AG09309 (cell line): ENCODE measurements at regions not wholly inside any gene's neighbourhood (a gene's known extent, or its start where the extent isn't known, plus 50 kb on each side); places are given as distances from the start of the nearest gene placed in this dataset.

Experiments used
- DNase-seq: peaks from one replicate; pipeline ENCODE4 v3.0.0-alpha.2; 2010; ENCODE audit warnings: low read depth
- H3K4me3 ChIP-seq: 2 replicates; pipeline ENCODE4 v1.5.1; 2011; ENCODE audit warnings: mild to moderate bottlenecking, low read depth, low read length, moderate library complexity; ENCODE audit not compliant: control insufficient read depth
- TF ChIP-seq, protein P1 (sequence below): IDR thresholded peaks from 2 replicates; pipeline ENCODE4 v1.5.1; 2011; ENCODE audit warnings: mild to moderate bottlenecking, low read depth, low read length, inconsistent platforms; ENCODE audit not compliant: insufficient read depth, control insufficient read depth; ENCODE audit errors: missing control alignments

DNA sequence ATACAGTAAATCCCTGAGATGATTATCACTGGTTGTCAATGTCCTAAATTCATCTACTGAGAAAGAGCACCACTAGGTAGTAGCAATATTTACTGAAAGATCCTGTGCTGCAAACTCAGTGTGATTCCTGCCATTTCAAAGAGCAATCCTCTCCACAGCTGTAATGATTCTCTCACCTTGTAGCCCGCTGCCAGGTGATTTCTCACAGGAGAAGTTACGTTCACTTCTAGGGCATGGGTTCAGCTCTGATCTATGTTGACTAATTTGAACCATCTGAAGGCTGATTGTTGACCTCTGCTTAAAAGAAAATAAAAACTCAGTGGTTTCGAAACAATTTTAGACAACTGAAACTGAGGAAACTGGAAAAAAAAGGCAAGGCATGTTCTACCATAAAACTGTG lies 197.0 kb downstream of the FAT4 start:
- TF ChIP-seq, protein P1, sequence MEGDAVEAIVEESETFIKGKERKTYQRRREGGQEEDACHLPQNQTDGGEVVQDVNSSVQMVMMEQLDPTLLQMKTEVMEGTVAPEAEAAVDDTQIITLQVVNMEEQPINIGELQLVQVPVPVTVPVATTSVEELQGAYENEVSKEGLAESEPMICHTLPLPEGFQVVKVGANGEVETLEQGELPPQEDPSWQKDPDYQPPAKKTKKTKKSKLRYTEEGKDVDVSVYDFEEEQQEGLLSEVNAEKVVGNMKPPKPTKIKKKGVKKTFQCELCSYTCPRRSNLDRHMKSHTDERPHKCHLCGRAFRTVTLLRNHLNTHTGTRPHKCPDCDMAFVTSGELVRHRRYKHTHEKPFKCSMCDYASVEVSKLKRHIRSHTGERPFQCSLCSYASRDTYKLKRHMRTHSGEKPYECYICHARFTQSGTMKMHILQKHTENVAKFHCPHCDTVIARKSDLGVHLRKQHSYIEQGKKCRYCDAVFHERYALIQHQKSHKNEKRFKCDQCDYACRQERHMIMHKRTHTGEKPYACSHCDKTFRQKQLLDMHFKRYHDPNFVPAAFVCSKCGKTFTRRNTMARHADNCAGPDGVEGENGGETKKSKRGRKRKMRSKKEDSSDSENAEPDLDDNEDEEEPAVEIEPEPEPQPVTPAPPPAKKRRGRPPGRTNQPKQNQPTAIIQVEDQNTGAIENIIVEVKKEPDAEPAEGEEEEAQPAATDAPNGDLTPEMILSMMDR, result no peak
- H3K4me3 ChIP-seq, result no peak overlapping the region

DNA sequence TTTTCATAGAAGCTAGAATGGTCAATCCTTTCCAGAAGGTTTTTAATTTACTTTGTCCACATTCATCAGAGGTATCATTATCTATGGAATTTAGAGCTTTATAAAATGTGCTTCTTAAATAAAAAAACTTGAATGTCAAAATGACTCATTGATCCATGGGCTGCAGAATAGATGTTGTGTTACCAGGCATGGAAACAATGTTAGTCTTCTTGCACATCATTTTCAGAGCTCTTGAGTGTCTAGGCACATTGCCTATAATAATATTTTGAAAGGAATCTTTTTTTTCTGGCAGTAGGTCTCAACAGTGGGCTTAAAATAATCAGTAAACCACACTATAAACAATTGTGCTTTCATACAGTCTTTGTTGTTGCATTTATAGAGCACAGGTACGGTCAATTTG lies 200.3 kb downstream of the FAT4 start:
- no peak for DNase-seq
- TF ChIP-seq, protein P1, result no peak

More for the DNA sequence above, 197.0 kb downstream of the FAT4 start:
- DNase-seq, result no peak

DNA sequence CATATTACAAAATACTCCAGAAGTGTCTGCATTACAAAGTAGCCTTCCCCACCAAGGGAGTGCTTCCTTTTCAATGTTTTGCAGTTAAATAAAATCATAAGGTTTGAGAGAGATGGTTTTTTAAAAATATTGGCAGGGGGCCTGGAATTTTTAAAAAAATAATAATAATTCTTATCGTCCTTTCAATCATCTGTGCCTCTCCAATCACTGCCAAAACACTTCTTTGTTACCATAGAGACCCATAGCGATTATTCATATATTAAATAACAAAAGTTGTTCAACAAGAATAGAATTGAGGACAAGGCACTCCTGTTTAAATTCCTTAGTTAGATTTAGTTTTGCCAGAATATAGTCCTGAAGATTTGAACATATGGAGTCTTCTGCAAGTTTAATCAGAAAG lies 203.1 kb downstream of the FAT4 start:
- TF ChIP-seq, protein P1, result no peak
- no peak overlapping the region for H3K4me3 ChIP-seq
- no peak for DNase-seq

More for the DNA sequence above, 200.3 kb downstream of the FAT4 start:
- H3K4me3 ChIP-seq, result no peak overlapping the region

DNA sequence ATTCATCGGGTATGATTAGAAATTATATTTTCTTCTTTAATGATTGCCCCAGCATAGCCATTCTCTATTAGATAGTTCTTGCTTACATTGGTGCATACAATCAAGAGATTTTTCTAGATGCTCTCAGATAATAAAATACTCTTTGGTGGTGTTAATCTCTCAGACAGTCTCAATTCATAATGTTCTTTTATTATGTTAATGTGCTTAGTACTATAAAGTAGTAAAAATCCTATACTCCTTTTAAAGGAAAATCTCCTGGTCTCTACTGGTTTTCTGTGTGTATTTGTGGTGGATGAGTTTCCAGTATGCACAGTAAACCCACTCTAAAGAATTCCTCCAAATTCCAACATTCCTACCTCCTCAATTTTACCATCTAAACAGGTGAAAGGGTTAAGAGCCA lies 203.5 kb downstream of the FAT4 start:
- H3K4me3 ChIP-seq, result no peak overlapping the region
- DNase-seq, result no peak
- TF ChIP-seq, protein P1, result no peak

DNA sequence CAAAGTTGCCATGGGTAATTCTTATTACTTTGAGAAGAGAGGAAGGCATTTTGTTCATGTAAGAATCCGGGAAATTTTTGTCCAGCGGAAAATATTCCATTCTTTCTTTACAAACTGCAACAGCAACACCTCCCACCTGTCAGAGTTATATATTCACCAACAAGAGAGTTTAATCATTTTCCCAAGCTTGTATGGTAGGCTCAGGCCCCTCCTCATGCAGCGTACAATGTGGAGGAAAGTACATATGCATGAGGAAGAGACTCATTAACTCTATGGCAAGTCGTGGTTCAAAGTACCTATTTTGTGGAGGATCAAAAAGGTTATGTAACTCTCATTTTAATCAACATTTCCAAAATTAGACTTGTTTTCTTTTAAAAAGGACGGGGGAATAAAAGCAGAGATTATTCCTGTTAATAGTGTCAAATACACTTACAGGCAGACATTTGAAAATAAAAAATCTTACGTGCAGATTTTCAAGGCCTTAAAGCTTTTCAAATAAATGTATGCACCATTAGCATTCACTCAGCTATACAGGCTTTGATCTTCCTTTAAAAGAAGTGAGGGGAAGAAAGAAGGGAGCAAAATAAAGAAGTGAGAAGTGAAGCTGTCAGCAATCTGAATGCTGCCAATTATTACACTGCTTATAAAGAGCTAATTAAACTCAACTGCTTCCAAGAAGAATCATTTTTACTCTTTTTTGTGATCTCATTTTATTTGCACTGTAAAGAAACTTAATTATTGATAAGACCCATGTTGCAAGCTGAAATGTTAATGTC lies 204.8 kb downstream of the FAT4 start:
- DNase-seq, result no peak
- TF ChIP-seq, protein P1, result no peak
- no peak overlapping the region for H3K4me3 ChIP-seq

DNA sequence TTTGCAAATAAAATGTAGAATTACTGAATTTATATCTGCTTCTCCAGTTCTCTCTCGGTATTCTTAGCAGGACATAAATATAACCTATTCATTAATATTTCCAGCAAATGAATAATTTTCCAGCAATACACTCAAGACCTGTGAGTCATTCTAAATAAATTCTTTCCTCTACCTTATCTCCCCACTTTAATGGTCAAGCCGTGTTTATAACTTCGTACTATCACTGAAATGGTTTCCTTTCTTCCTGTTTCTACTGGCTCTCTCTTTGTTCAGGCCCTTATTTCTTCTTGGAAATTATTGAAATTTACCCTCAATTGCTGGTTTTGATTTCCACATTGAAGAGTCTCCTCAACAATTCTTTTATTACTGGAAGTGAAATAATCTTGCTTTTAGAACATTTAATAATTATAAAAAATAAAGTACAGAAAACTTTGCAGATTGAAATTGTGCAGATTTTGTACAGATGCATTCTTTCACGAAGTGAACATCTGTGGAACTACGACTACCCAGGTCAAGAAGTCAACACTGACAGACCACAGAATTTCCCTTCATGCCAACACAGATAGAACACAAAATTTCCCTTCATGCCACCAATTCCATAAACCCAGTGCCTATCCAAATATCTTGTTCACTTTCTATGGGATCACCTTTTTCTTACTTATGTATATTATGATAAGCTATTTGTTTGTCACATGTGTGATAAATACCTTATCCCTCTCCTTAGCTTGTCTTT lies 205.7 kb downstream of the FAT4 start:
- TF ChIP-seq, protein P1, result no peak
- DNase-seq, result no peak
- no peak overlapping the region for H3K4me3 ChIP-seq
